Common myeloid progenitor, CD34-positive (primary cell): ENCODE measurements at regions not wholly inside any gene's neighbourhood (a gene's known extent, or its start where the extent isn't known, plus 50 kb on each side); places are given as distances from the start of the nearest gene placed in this dataset.

Source experiments
- CTCF ChIA-PET: fragments of 350-600 bp; sonication (Branson Sonifier 250); formaldehyde crosslinking; loops from one replicate; lab custom pipeline; 2021; ENCODE audit warnings: antibody characterized with exemption; lab: Charles Lee
- POLR2A ChIA-PET: fragments of 350-600 bp; sonication (Branson Sonifier 250); formaldehyde crosslinking; loops from one replicate; lab custom pipeline; 2021; ENCODE audit warnings: antibody characterized with exemption; lab: Charles Lee
- DNase-seq, 3 donors: peaks; one replicate each; pipeline versions ENCODE4 v3.0.0 to v3.0.0-alpha.2; 2013
- H3K27ac ChIP-seq, 2 experiments: 1 replicate in 1 of 2; 2 replicates in 1 of 2; pipeline ENCODE4 v1.7.0; 2013; ENCODE audit warnings: inconsistent platforms in 2 of 2, low read length in 2 of 2, mild to moderate bottlenecking in 2 of 2, low read depth in 1 of 2, moderate library complexity in 1 of 2; ENCODE audit not compliant: severe bottlenecking in 2 of 2, insufficient read depth in 1 of 2, poor library complexity in 1 of 2
- H3K27me3 ChIP-seq, 5 experiments: replicated peaks in 2 of 5; 1 replicate in 3 of 5; 2 replicates in 2 of 5; pipeline versions ENCODE4 v1.6.1 to v1.7.0; 2013; ENCODE audit warnings: low read length in 4 of 5, mild to moderate bottlenecking in 2 of 5, moderate library complexity in 2 of 5, inconsistent platforms in 1 of 5; ENCODE audit not compliant: insufficient read depth in 5 of 5, control insufficient read depth in 4 of 5
- H3K36me3 ChIP-seq, 4 experiments: 1 replicate in 2 of 4; 2 replicates in 2 of 4; pipeline versions ENCODE4 v1.6.1 to v1.7.0; 2013; ENCODE audit warnings: low read length in 3 of 4, control low read depth in 1 of 4, mild to moderate bottlenecking in 1 of 4; ENCODE audit not compliant: control insufficient read depth in 4 of 4, insufficient read depth in 4 of 4
- H3K4me1 ChIP-seq, 4 experiments: 1 replicate in 3 of 4; 2 replicates in 1 of 4; pipeline versions ENCODE4 v1.6.1 to v1.7.1; 2013; ENCODE audit warnings: low read length in 3 of 4, mild to moderate bottlenecking in 3 of 4, control low read depth in 1 of 4, inconsistent platforms in 1 of 4, moderate library complexity in 1 of 4; ENCODE audit not compliant: control insufficient read depth in 4 of 4, insufficient read depth in 4 of 4; ENCODE audit errors: control extremely low read depth in 1 of 4
- H3K4me3 ChIP-seq, 7 experiments: 1 replicate in 4 of 7; 2 replicates in 3 of 7; pipeline versions ENCODE4 v1.5.1 to v1.7.0; 2013; ENCODE audit warnings: mild to moderate bottlenecking in 7 of 7, low read length in 6 of 7, moderate library complexity in 6 of 7, inconsistent platforms in 2 of 7, low read depth in 2 of 7, control low read depth in 1 of 7; ENCODE audit not compliant: insufficient read depth in 4 of 7, control insufficient read depth in 1 of 7; ENCODE audit errors: extremely low read depth in 1 of 7
- H3K9me3 ChIP-seq, 5 experiments: 1 replicate in 4 of 5; 2 replicates in 1 of 5; pipeline versions ENCODE4 v1.6.1 to v1.7.1; 2013; ENCODE audit warnings: low read length in 4 of 5, mild to moderate bottlenecking in 2 of 5, inconsistent platforms in 1 of 5, low read depth in 1 of 5, moderate library complexity in 1 of 5; ENCODE audit not compliant: control insufficient read depth in 4 of 5, insufficient read depth in 2 of 5; ENCODE audit errors: control extremely low read depth in 1 of 5
- WGBS: methylation state at CpG from one replicate; pipeline ENCODE4 v1.1.5; 2013; ENCODE audit not compliant: insufficient coverage; 5-methylcytosine and 5-hydroxymethylcytosine counted together

DNA sequence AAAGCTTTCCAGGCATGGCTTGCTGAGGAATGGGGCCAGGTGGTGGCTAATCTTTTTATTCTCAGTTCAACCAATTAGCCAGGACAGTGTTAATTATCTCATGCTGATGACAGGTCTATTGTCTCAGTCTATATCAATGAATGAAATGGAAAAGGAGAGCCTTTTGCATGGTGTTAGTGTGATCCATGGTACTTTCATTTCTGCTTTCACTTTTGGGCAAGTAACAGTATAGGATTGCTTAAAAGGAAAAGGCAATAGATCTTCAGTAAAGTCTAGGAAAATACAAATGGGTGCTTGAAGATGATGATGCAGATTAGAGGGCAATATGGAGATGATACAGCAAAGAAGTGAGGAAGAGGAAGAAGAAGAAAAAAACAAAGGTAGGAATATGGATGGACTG, 430.3 kb downstream of the TFAP2A start:
- POLR2A ChIA-PET = no interaction called here

DNA sequence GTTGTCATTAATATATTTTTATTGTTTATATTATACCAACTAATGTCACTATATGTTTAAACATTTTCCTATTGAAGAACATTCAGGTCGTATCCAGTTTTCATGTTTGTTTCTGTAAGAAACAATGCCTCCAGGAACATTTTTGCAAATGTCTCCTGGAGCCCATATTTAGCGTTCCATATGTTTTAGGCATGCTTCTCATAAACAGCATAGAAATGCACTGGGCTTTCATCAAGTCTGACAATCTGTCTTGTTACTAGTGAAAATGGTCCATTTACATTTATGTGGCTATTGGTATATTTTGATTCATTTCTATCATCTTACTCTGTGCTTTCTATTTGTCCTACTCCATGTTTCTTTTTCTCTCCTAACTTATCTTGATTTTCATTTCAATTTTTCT, 431.7 kb downstream of the TFAP2A start:
- Histone ChIP-seq H3K27me3 (no peaks in the 10 kb centered on the region), H3K9me3 (no peaks in the 10 kb centered on the region), H3K4me3 (no peak overlapping the region), H3K27ac (no peak overlapping the region), H3K4me1 (no peaks in the 10 kb centered on the region), H3K36me3 (no peaks in the 10 kb centered on the region)
- WGBS = 100% methylated on average over 2 of the region's 2 CpGs
- CTCF ChIA-PET = no interaction called here
- DNase-seq = no peak
- POLR2A ChIA-PET = no interaction called here

More for the DNA sequence above, 430.3 kb downstream of the TFAP2A start:
- Histone ChIP-seq H3K36me3 (no peaks in the 10 kb centered on the region), H3K27ac (no peak overlapping the region), H3K4me3 (no peak overlapping the region), H3K9me3 (no peaks in the 10 kb centered on the region), H3K4me1 (no peaks in the 10 kb centered on the region), H3K27me3 (no peaks in the 10 kb centered on the region)
- no peak for DNase-seq
- CTCF ChIA-PET = no interaction called here

DNA sequence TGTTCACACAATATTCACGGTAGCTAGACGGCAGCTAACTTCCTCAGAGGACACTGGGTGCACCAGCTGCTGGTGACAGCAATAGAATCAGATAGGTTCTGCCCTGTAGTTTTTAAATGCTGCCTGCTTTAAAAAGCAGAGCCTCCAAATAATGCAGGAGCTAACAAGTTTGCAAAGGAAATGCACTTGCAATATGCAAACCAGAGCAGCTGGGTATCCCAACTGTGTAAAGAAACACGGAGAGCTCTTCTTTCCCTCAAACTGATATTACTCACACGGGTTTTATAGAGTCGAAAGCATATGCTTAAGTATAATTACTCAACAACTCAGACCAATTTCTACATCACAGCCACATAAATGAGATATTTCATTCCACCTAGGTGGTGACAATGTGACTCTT, 432.7 kb downstream of the TFAP2A start:
- H3K4me3 ChIP-seq = no peak overlapping the region
- H3K4me1 ChIP-seq = no peaks in the 10 kb centered on the region
- H3K36me3 ChIP-seq = no peaks in the 10 kb centered on the region
- ChIA-PET CTCF (no interaction called here), POLR2A (no interaction called here)
- H3K9me3 ChIP-seq = no peaks in the 10 kb centered on the region
- no peak for DNase-seq
- no peaks in the 10 kb centered on the region for H3K27me3 ChIP-seq
- H3K27ac ChIP-seq = no peak overlapping the region
- WGBS = 83% methylated on average over 2 of the region's 5 CpGs

DNA sequence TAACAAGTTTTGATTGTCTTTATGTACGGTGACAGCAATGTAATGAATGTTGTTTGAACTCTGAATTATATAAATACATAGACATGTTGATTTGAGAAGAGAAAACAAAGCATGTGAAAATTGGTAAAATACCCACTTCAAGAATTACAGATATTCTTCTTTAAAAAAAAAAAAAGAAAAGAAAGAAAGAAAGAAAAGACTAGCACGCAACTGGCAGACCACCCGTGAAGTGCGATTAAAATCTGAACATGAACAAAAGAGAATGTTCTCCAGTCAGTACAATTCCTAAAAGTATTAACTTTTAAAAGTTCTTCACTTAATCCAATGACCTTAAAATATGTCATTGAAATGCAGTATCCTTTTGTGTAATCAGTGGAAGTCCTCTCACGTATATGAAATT, 434.9 kb downstream of the TFAP2A start:
- CTCF ChIA-PET = no interaction called here
- no CpG with 5 or more reads among the region's 5 CpGs for whole genome bisulfite sequencing
- H3K4me1 ChIP-seq = no peaks in the 10 kb centered on the region
- no peak for DNase-seq
- H3K4me3 ChIP-seq = no peak overlapping the region
- no peaks in the 10 kb centered on the region for H3K27me3 ChIP-seq
- no peak overlapping the region for H3K27ac ChIP-seq
- no peaks in the 10 kb centered on the region for H3K36me3 ChIP-seq
- H3K9me3 ChIP-seq = no peaks in the 10 kb centered on the region
- POLR2A ChIA-PET = no interaction called here

DNA sequence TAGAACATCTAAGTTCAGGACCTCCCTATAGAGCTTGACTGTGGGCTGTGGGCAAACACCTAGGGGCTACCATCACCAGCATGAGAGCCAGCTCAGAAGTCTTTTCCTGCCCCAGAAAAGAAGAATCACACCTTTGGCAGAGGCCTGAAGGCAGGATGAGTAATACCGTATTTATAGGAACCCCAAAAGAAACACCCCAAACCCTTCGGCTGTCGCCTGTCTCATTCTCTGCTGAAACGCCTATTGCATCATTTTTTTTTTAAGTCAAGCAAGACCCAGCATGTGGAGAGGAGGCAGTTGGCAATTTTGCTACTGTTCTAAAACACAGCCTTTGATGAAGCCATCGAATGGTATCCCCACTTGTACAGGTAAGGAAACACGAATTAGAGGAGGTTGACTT, 436.4 kb downstream of the TFAP2A start:
- no peak overlapping the region for H3K4me3 ChIP-seq
- DNase-seq = no peak
- H3K4me1 ChIP-seq = no peaks in the 10 kb centered on the region
- 91% methylated on average over 6 of the region's 6 CpGs for WGBS
- POLR2A ChIA-PET = no interaction called here
- H3K9me3 ChIP-seq = no peaks in the 10 kb centered on the region
- H3K36me3 ChIP-seq = no peaks in the 10 kb centered on the region
- H3K27me3 ChIP-seq = no peaks in the 10 kb centered on the region
- no peak overlapping the region for H3K27ac ChIP-seq
- CTCF ChIA-PET = no interaction called here

DNA sequence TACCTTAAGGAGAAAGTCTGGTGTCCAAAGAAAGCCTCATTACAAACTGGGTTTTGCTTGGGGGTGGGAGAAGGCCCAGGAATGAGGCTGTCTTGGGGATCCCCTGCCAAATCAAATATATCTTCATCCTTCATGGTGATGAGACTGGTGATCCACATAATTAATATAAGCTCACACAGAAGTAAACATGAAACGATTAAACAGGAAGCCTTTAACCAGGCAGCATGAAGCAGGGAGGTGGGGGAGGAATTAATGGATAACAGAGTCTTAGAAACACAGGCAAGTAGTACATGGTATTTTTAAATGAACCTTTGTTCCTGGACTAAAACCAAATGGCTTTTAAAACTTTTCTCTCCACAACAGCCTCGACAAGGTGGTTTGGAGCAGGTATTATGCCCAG, 437.5 kb downstream of the TFAP2A start:
- no CpG with 5 or more reads among the region's 2 CpGs for WGBS
- H3K36me3 ChIP-seq = no peaks in the 10 kb centered on the region
- DNase-seq = no peak
- H3K9me3 ChIP-seq = no peaks in the 10 kb centered on the region
- H3K27me3 ChIP-seq = no peaks in the 10 kb centered on the region
- no peak overlapping the region for H3K4me3 ChIP-seq
- no peak overlapping the region for H3K27ac ChIP-seq
- no peaks in the 10 kb centered on the region for H3K4me1 ChIP-seq
- POLR2A ChIA-PET = no interaction called here
- CTCF ChIA-PET = no interaction called here

DNA sequence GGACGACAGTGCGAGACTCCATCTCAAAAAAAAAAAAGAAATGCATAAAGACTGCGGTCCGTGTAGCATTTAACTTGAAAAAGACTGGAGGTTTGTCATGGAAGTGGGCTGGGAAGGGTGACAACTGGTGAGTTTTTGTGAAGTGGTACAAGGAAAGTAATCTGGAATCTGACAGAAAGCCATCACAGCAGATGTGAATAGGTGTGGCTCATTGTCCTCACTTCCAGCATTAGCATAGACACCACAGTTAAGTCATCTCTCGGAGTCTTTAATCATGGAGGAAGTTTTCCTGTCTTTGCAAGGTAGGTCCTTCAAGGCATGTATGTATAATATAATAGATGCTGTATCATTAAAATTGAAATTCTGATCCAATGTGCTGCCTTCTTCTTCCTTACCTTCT, 453.2 kb downstream of the TFAP2A start:
- ChIA-PET CTCF (no interaction called here), POLR2A (no interaction called here)
- DNase-seq = no peak
- WGBS = 97% methylated on average over 4 of the region's 5 CpGs
- no peaks in the 10 kb centered on the region for H3K4me1 ChIP-seq
- H3K36me3 ChIP-seq = no peaks in the 10 kb centered on the region
- no peaks in the 10 kb centered on the region for H3K27me3 ChIP-seq
- H3K9me3 ChIP-seq = no peaks in the 10 kb centered on the region
- H3K27ac ChIP-seq = no peak overlapping the region
- H3K4me3 ChIP-seq = no peak overlapping the region
